ENCODE measurements at regions not wholly inside any gene's neighbourhood (a gene's known extent, or its start where the extent isn't known, plus 50 kb on each side); places are given as distances from the start of the nearest gene placed in this dataset.

GRCh38 chr5:18395126-18396110, 761.2 kb downstream of the TAF11L14 start:
- no peak overlapping the region for H4K91ac ChIP-seq (ENCODE audit: insufficient read length, low read depth, low read length)

More at GRCh38 chr5:18395126-18396110, 761.2 kb downstream of the TAF11L14 start:
- Histone ChIP-seq H3K9ac (ENCODE audit: extremely low read depth, insufficient read length, low read length) (no peak overlapping the region), H2BK5ac (ENCODE audit: insufficient read length, low read length) (no peak overlapping the region), H4K20me1 (ENCODE audit: control insufficient read depth, insufficient read depth, insufficient read length) (no peaks in the 10 kb centered on the region), H3K23ac (ENCODE audit: insufficient read length, low read depth, low read length) (no peak overlapping the region), H2BK15ac (ENCODE audit: low read depth, low read length) (no peak overlapping the region), H3K79me1 (ENCODE audit: insufficient read depth, low read depth, low read length, poor library complexity, severe bottlenecking) (no peaks in the 10 kb centered on the region), H3K18ac (ENCODE audit: insufficient read length, low read depth, low read length) (no peak overlapping the region), H3K79me2 (ENCODE audit: insufficient read depth, low read length) (no peaks in the 10 kb centered on the region), H3K4me2 (ENCODE audit: insufficient read depth, insufficient read length, low read length) (no peak overlapping the region), H2BK20ac (ENCODE audit: low read depth, low read length, poor library complexity, severe bottlenecking) (no peak overlapping the region), H3T11ph (ENCODE audit: low read length) (no peak overlapping the region), H2BK120ac (ENCODE audit: low read depth, low read length, poor library complexity, severe bottlenecking) (no peak overlapping the region), H3K23me2 (ENCODE audit: insufficient read length, low read depth, low read length, poor library complexity, severe bottlenecking) (no peaks in the 10 kb centered on the region), H4K8ac (replicated peaks; ENCODE audit: insufficient read length, low read depth, low read length) (no peak overlapping the region), H2AK5ac (ENCODE audit: insufficient read length, low read length) (no peak overlapping the region), H3K27ac (ENCODE audit: insufficient read length, low read depth, low read length) (no peak overlapping the region), H3K27me3 (ENCODE audit: insufficient read depth, low read length) (no peaks in the 10 kb centered on the region), H2AFZ (ENCODE audit: low read length) (no peak overlapping the region), H2BK12ac (ENCODE audit: insufficient read length, low read depth, low read length) (no peak overlapping the region), H3K9me3 (ENCODE audit: control insufficient read depth, low read depth, low read length) (no peaks in the 10 kb centered on the region), H4K5ac (ENCODE audit: insufficient read length, low read depth, low read length) (no peak overlapping the region), H3K4me1 (ENCODE audit: insufficient read depth, low read length) (peaks cover 6% of the 10 kb centered on the region; the same call in 1 of the 2 replicates), H3K14ac (ENCODE audit: insufficient read depth, low read length) (no peak overlapping the region), H3K56ac (ENCODE audit: insufficient read length, low read depth, low read length) (no peak overlapping the region), H3K4ac (ENCODE audit: low read depth, low read length) (no peak overlapping the region)
- H3K27ac Mint-ChIP-seq, result no peak overlapping the region; a peak in 1 of 7 replicates
- DNase-seq, result no peak
- H3K27me3 Mint-ChIP-seq (ENCODE audit: low read depth), result no peaks in the 10 kb centered on the region
- TF ChIP-seq, protein P1, sequence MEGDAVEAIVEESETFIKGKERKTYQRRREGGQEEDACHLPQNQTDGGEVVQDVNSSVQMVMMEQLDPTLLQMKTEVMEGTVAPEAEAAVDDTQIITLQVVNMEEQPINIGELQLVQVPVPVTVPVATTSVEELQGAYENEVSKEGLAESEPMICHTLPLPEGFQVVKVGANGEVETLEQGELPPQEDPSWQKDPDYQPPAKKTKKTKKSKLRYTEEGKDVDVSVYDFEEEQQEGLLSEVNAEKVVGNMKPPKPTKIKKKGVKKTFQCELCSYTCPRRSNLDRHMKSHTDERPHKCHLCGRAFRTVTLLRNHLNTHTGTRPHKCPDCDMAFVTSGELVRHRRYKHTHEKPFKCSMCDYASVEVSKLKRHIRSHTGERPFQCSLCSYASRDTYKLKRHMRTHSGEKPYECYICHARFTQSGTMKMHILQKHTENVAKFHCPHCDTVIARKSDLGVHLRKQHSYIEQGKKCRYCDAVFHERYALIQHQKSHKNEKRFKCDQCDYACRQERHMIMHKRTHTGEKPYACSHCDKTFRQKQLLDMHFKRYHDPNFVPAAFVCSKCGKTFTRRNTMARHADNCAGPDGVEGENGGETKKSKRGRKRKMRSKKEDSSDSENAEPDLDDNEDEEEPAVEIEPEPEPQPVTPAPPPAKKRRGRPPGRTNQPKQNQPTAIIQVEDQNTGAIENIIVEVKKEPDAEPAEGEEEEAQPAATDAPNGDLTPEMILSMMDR (conservative IDR thresholded peaks at IDR 0.05), result no peak
- peaks cover 0 to 4% (median 0%) of the 10 kb centered on the region in 3 experiments; a peak in 2 of 7 replicates for H3K36me3 Mint-ChIP-seq (ENCODE audit: insufficient read depth in 1 of 3, low read depth in 3 of 3)
- H3K4me3 Mint-ChIP-seq, result no peak overlapping the region
- no CpG with 5 or more reads among the region's 10 CpGs for WGBS (ENCODE audit: extremely low coverage, insufficient read length, low lambda C conversion rate)
- no peaks in the 10 kb centered on the region; a peak in 1 of 5 replicates for H3K9me3 Mint-ChIP-seq
- peaks cover 19 to 32% of the 10 kb centered on the region in 2 experiments for H3K4me1 Mint-ChIP-seq

All from H9 (cell line).